Activated CD4-positive, alpha-beta T cell treated with anti-CD3 and anti-CD28 coated beads for 36 hours (primary cell): ENCODE measurements at regions not wholly inside any gene's neighbourhood (a gene's known extent, or its start where the extent isn't known, plus 50 kb on each side); places are given as distances from the start of the nearest gene placed in this dataset.
"Not testable (repeated sequence)": the region's sequence is repeated elsewhere in the genome, so short reads cannot be mapped to it uniquely, and the experiment has no call there.

Experiments used
- ATAC-seq: fragments of 200-7000 bp; cut with Tn5 transposase; one replicate; pipeline ENCODE4 v1.10.0; 2021; ENCODE audit warnings: mild to moderate bottlenecking, moderate library complexity
- CTCF ChIA-PET: fragments of 350-600 bp; sonication (Branson Sonifier 250); formaldehyde crosslinking; loops from one replicate; lab custom pipeline; 2021; ENCODE audit warnings: antibody characterized with exemption; lab: Charles Lee
- POLR2A ChIA-PET: fragments of 350-600 bp; sonication (Branson Sonifier 250); formaldehyde crosslinking; loops from one replicate; lab custom pipeline; 2021; ENCODE audit warnings: antibody characterized with exemption, inconsistent platforms; lab: Charles Lee
- DNase-seq: peaks from one replicate; pipeline ENCODE4 v3.0.0-alpha.2; 2020
- H3K27ac Mint-ChIP-seq: one replicate; pipeline ENCODE4 v1.8.0; 2021; ENCODE audit warnings: mixed read lengths
- H3K27me3 Mint-ChIP-seq: one replicate; pipeline ENCODE4 v1.8.0; 2021; ENCODE audit warnings: mixed read lengths
- H3K36me3 Mint-ChIP-seq: one replicate; pipeline ENCODE4 v1.8.0; 2021; ENCODE audit warnings: low read depth, mixed read lengths
- H3K4me1 Mint-ChIP-seq: one replicate; pipeline ENCODE4 v1.8.0; 2021; ENCODE audit warnings: mixed read lengths
- H3K4me3 Mint-ChIP-seq: one replicate; pipeline ENCODE4 v1.8.0; 2021; ENCODE audit warnings: mild to moderate bottlenecking, moderate library complexity, mixed read lengths
- H3K9me3 Mint-ChIP-seq: one replicate; pipeline ENCODE4 v1.8.0; 2021; ENCODE audit warnings: low read depth, mixed read lengths
- intact Hi-C, 2 experiments: fragments of 100-400 bp; cut with DNase I in 1 of 2; cut with micrococcal nuclease in 1 of 2; formaldehyde crosslinking; loops; one replicate each; pipeline versions ENCODE4 v1.14.2 to v1.15.1; 2022 to 2024; cut with DNase I, micrococcal nuclease

- Mint-ChIP-seq H3K4me1 (no peaks in the 10 kb centered on the region), H3K36me3 (no peaks in the 10 kb centered on the region), H3K27me3 (no peaks in the 10 kb centered on the region), H3K4me3 (no peak overlapping the region), H3K9me3 (no peaks in the 10 kb centered on the region), H3K27ac (no peak overlapping the region)
- no peak for DNase-seq
- intact Hi-C loops: no loop called here
- ChIA-PET CTCF (interaction anchor here (1.3 kb wide), 1 partner anchor 9 kb away, joined by 3 read pairs; no protein-coding TSS in a partner anchor), POLR2A (no interaction called here)
- ATAC-seq: no peak
These were observed 104.9 kb downstream of the CHIC2 start for GRCh38 chr4:53959343-53960120.

GRCh38 chr4:53956454-53956853 lies 108.0 kb downstream of the CHIC2 start:
- ChIA-PET POLR2A (no interaction called here), CTCF (no interaction called here)
- DNase-seq (no peak), ATAC-seq (no peak)
- H3K4me1 Mint-ChIP-seq: no peaks in the 10 kb centered on the region
- intact Hi-C loops: no loop called here
- no peak overlapping the region for H3K4me3 Mint-ChIP-seq
- H3K27ac Mint-ChIP-seq: no peak overlapping the region
- H3K27me3 Mint-ChIP-seq: no peaks in the 10 kb centered on the region
- no peaks in the 10 kb centered on the region for H3K36me3 Mint-ChIP-seq
- H3K9me3 Mint-ChIP-seq: no peaks in the 10 kb centered on the region

GRCh38 chr4:53956053-53956452 lies 108.4 kb downstream of the CHIC2 start:
- POLR2A ChIA-PET: no interaction called here

GRCh38 chr4:53951414-53951813 lies 113.0 kb downstream of the CHIC2 start:
- ChIA-PET POLR2A (no interaction called here), CTCF (interaction anchor here (1.0 kb wide), 1 partner anchor 8 kb away, joined by 3 read pairs; no protein-coding TSS in a partner anchor)
- Mint-ChIP-seq H3K4me1 (no peaks in the 10 kb centered on the region), H3K9me3 (no peaks in the 10 kb centered on the region), H3K36me3 (no peaks in the 10 kb centered on the region), H3K4me3 (no peak overlapping the region), H3K27ac (no peak overlapping the region), H3K27me3 (peaks cover 3% of the 10 kb centered on the region)
- intact Hi-C loops: no loop called here
- DNase-seq (no peak), ATAC-seq (no peak)

More at GRCh38 chr4:53956053-53956452, 108.4 kb downstream of the CHIC2 start:
- Mint-ChIP-seq H3K4me1 (no peaks in the 10 kb centered on the region), H3K4me3 (no peak overlapping the region), H3K36me3 (no peaks in the 10 kb centered on the region), H3K27me3 (no peaks in the 10 kb centered on the region), H3K9me3 (no peaks in the 10 kb centered on the region), H3K27ac (no peak overlapping the region)
- intact Hi-C loops: no loop called here
- DNase-seq (no peak), ATAC-seq (no peak)
- CTCF ChIA-PET: no interaction called here

GRCh38 chr4:53943345-53944085 lies 120.9 kb downstream of the CHIC2 start:
- no peak overlapping the region for H3K4me3 Mint-ChIP-seq
- H3K9me3 Mint-ChIP-seq: peaks cover 7% of the 10 kb centered on the region
- DNase-seq (no peak), ATAC-seq (no peak)
- H3K27me3 Mint-ChIP-seq: peaks cover 3% of the 10 kb centered on the region
- no peaks in the 10 kb centered on the region for H3K36me3 Mint-ChIP-seq
- intact Hi-C loops: no loop called here
- no peak overlapping the region for H3K27ac Mint-ChIP-seq
- ChIA-PET CTCF (interaction anchor here (0.6 to 1.4 kb wide), 3 partner anchors 11 to 151 kb away, joined by 3 to 4 read pairs (median 4); no protein-coding TSS in a partner anchor), POLR2A (no interaction called here)
- no peaks in the 10 kb centered on the region for H3K4me1 Mint-ChIP-seq

- DNase-seq (no peak), ATAC-seq (no peak)
- no peaks in the 10 kb centered on the region for H3K4me1 Mint-ChIP-seq
- intact Hi-C loops: no loop called here
- H3K36me3 Mint-ChIP-seq: no peaks in the 10 kb centered on the region
- ChIA-PET CTCF (interaction anchor here (0.6 to 1.4 kb wide), 4 partner anchors 10 to 151 kb away, joined by 3 to 4 read pairs (median 4); no protein-coding TSS in a partner anchor), POLR2A (no interaction called here)
- no peak overlapping the region for H3K27ac Mint-ChIP-seq
- H3K27me3 Mint-ChIP-seq: peaks cover 3% of the 10 kb centered on the region
- H3K4me3 Mint-ChIP-seq: no peak overlapping the region
- peaks cover 8% of the 10 kb centered on the region for H3K9me3 Mint-ChIP-seq
These were observed 121.7 kb downstream of the CHIC2 start for GRCh38 chr4:53942712-53943111.

GRCh38 chr4:53941331-53941730 lies 123.1 kb downstream of the CHIC2 start:
- Mint-ChIP-seq H3K9me3 (peaks cover 8% of the 10 kb centered on the region), H3K36me3 (no peaks in the 10 kb centered on the region), H3K27ac (no peak overlapping the region), H3K4me1 (no peaks in the 10 kb centered on the region), H3K27me3 (peaks cover 3% of the 10 kb centered on the region), H3K4me3 (no peak overlapping the region)
- intact Hi-C loops: no loop called here
- CTCF ChIA-PET: interaction anchor here (0.6 to 0.9 kb wide), 3 partner anchors 8 to 1565 kb away, joined by 3 read pairs; no protein-coding TSS in a partner anchor
- ATAC-seq (no peak), DNase-seq (no peak)
- POLR2A ChIA-PET: no interaction called here

- intact Hi-C loops, POLR2A ChIA-PET, H3K36me3 Mint-ChIP-seq, H3K4me1 Mint-ChIP-seq, CTCF ChIA-PET, H3K9me3 Mint-ChIP-seq, H3K4me3 Mint-ChIP-seq, DNase-seq, ATAC-seq, H3K27me3 Mint-ChIP-seq, H3K27ac Mint-ChIP-seq: not testable (repeated sequence)
These were observed 124.5 kb downstream of the CHIC2 start for GRCh38 chr4:53939892-53940291.

GRCh38 chr4:53937918-53938317 lies 126.5 kb downstream of the CHIC2 start:
- Mint-ChIP-seq H3K27ac (no peak overlapping the region), H3K9me3 (peaks cover 8% of the 10 kb centered on the region), H3K4me1 (no peaks in the 10 kb centered on the region), H3K4me3 (no peak overlapping the region), H3K36me3 (no peaks in the 10 kb centered on the region), H3K27me3 (peaks cover 8% of the 10 kb centered on the region)
- CTCF ChIA-PET: no interaction called here
- ATAC-seq (no peak), DNase-seq (no peak)
- intact Hi-C loops: no loop called here
- POLR2A ChIA-PET: no interaction called here

- H3K27ac Mint-ChIP-seq: no peak overlapping the region
- H3K36me3 Mint-ChIP-seq: no peaks in the 10 kb centered on the region
- CTCF ChIA-PET: interaction anchor here (0.7 kb wide), 1 partner anchor 121 kb away, joined by 3 read pairs; no protein-coding TSS in a partner anchor
- H3K4me3 Mint-ChIP-seq: no peak overlapping the region
- peaks cover 8% of the 10 kb centered on the region for H3K9me3 Mint-ChIP-seq
- DNase-seq: no peak
- ATAC-seq: no peak
- H3K4me1 Mint-ChIP-seq: no peaks in the 10 kb centered on the region
- intact Hi-C loops: no loop called here
- POLR2A ChIA-PET: no interaction called here
- H3K27me3 Mint-ChIP-seq: peaks cover 9% of the 10 kb centered on the region
These were observed 127.1 kb downstream of the CHIC2 start for GRCh38 chr4:53937327-53937726.

GRCh38 chr4:53935780-53936179 lies 128.6 kb downstream of the CHIC2 start:
- CTCF ChIA-PET: interaction anchor here (1.0 kb wide), 1 partner anchor 27 kb away, joined by 5 read pairs; no protein-coding TSS in a partner anchor
- Mint-ChIP-seq H3K27ac (no peak overlapping the region), H3K9me3 (peaks cover 8% of the 10 kb centered on the region), H3K27me3 (peaks cover 16% of the 10 kb centered on the region), H3K4me3 (no peak overlapping the region), H3K36me3 (no peaks in the 10 kb centered on the region), H3K4me1 (no peaks in the 10 kb centered on the region)
- intact Hi-C loops: no loop called here
- POLR2A ChIA-PET: no interaction called here
- ATAC-seq: no peak
- no peak for DNase-seq
